D721Med (cell line): ENCODE measurements at regions not wholly inside any gene's neighbourhood (a gene's known extent, or its start where the extent isn't known, plus 50 kb on each side); places are given as distances from the start of the nearest gene placed in this dataset.

Source experiments
- DNase-seq: peaks from one replicate; pipeline ENCODE4 v3.0.0; 2011; ENCODE audit warnings: low spot score; ENCODE audit not compliant: insufficient read length
- FAIRE-seq: peaks from 2 replicates; lab custom pipeline; 2011; peaks lifted over from hg19 to GRCh38; lab: Jason Lieb, UNC
- CTCF ChIP-seq: IDR thresholded peaks from 2 replicates; pipeline ENCODE4 v1.5.1; 2012; ENCODE audit warnings: mild to moderate bottlenecking, control low read depth; ENCODE audit not compliant: insufficient read depth; ENCODE audit errors: missing control alignments

GRCh38 chr6:90941885-90942284 is 355.0 kb upstream of the MAP3K7 start:
- no peak for TF ChIP-seq CTCF
- FAIRE-seq (no peak), DNase-seq (no peak)

DNA sequence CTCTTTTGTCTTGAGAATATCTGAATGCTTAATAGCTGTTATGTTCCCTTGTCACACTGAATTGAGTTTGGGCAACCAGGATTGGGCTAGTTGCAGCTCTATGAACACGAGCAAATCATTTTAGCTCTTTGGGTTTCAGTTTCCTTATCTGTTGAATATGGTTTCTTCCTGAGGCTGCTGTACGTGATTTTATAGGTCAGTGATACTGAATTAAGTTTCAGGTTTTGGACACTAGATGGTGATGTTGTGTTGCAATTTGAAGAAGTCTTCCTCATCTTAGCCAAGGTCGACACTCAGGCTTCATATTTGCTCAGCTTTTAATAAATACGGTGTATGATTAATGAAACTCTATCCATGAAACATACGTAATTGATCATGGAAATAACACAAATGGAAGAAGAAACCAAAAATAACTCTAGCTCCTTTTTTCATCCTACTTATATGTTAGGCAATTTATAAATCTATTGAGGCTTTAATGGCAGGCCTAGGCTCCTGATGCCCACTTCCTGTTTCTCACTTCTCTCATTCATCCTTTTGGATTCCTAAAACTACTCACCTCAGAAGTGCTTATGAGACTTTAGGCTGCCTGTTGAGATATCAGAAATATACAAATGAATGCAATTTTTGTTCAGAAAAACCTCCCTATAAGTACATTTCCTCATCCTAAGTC is 354.1 kb upstream of the MAP3K7 start:
- no peak for DNase-seq
- peak; percentile 93 for FAIRE-seq
- TF ChIP-seq CTCF, result peak; percentile 80

DNA sequence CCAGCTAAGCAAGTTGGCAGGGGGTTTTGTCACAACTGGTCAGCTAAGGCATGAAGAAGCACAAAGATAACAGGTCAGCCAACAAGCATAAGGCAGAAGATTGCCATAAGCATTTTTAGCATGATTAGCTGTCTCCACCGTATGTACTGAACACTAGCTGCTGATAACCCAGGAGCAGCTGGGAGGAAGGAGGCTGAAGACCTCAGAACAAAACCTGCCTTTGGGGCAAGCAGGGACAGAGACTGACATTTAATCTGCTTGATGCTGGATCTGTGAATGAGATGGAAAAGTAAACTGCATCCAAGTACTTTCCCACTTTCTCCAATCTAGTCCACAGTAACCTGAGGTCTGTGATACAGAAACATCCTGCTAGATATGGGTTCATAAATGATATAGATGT is 353.0 kb upstream of the MAP3K7 start:
- TF ChIP-seq CTCF, result no peak
- DNase-seq, result no peak
- FAIRE-seq, result no peak

DNA sequence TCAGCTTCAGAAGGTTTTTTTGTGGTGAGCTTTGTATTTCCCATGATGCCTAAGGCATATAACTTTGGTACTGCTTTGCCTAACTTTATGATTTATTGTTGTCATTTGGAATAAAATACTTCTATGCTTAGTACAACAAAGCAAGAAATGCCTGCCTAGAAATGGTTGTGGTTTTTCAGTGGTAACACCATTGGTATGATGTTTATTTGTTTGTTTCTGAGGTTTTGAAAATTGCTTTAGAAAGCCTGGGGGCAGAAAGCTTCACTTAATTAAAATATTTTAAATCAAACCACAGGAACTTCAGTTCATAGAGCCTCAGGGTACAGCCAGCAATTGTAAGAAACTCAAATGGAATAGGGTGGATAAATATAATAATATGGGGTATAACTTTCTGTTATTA is 351.2 kb upstream of the MAP3K7 start:
- FAIRE-seq (no peak), DNase-seq (no peak)
- TF ChIP-seq CTCF, result no peak

DNA sequence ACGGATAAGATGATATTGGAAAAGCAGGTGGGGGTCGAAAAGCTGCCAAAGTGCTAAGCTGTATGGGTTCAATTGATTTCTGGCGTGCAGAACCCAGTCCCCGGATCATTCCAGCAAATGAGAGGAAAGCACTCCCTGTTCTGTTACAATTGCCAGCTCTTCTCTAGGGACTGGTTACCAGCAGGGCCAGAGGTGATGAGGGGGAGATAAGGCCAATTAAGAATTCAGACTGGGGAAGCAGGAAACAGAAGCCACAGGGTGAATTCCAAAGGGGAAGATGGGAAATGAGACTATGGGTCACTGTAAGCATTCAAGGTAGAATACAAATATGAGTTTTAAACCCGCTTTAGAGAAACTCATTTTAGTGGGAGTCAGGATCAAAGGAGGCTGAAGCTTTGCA is 349.4 kb upstream of the MAP3K7 start:
- TF ChIP-seq CTCF, result no peak
- FAIRE-seq (no peak), DNase-seq (no peak)

DNA sequence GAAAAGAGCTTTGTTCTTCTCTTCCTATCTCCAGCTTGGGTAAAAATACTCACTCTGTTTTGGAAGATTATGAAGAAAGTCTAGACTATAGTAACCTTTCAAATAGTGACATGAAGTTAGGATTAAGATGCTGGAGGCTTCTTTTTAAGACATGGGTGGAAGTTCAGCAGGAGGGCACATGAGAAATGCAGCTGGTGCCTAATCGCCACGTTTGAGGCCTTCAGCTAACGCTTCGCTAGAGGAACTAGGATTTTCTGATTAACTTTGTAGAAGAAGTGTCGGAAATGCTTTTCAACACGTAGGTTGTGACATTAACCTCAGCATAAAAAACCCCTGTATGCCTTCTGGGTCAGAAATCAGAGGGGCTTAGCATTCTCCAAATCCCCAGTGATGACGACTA is 348.1 kb upstream of the MAP3K7 start:
- DNase-seq (no peak), FAIRE-seq (no peak)
- no peak for TF ChIP-seq CTCF

DNA sequence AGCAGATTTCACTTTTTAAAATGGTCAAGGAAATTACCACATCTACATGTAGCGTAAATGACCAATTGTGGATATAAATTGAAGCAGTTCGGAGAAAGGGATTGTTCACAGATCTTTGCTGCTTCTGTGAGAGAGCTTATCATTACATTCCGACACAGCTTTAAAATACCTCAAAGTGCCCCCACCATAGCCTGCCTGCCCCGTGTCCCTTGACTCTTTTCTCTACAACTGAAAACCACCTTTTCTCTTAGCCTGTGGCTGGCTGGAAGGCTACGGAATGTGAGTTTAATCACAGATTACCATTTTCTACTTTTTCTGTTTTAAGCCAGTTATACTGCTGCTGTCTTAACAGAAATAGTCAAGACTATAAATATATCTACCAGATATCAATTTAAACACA is 347.2 kb upstream of the MAP3K7 start:
- no peak for TF ChIP-seq CTCF
- DNase-seq, result no peak
- no peak for FAIRE-seq
